ENCODE measurements at regions not wholly inside any gene's neighbourhood (a gene's known extent, or its start where the extent isn't known, plus 50 kb on each side); places are given as distances from the start of the nearest gene placed in this dataset.

DNA sequence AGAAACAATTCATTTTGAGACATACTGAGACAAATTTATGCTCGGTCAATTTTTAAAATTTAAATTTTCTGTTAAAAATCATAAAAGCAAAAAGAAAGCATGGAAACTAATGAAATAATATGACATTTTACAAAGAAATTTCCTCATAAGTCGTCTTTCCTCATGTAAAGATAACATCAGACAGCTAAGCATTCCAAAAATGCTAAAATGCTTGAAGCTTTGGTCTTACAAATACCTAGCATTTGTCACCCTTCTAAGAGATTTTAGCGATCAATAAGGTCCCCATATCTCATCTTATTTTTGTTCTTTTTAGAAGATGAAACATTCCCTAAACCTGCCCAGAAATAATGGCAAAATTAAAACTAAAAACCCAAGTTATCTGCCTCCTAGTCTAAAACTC, 68.5 kb upstream of the FREM2 start:
- no peak for DNase-seq

- DNase-seq, result no peak
Measured at GRCh38 chr13:38618881-38619280, 68.0 kb upstream of the FREM2 start.

DNA sequence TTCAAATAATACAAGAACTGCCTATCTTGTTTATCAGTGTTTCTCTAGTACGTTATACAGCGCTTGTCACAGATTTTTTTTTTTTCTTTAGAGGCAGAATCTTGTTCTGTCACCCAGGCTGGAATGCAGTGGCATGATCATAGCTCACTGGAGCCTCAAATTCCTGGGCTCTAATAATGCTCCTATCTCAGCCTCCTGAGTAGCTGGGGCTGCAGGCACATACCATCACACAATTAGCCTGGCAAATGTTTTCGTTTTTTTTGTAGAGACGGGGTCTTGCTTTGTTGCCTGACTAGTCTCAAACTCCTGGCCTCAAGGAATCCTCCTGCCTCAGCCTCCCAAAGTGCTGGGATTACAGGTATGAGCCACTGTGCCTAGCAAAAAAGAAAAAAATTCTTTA, 66.0 kb upstream of the FREM2 start:
- DNase-seq, result no peak

DNA sequence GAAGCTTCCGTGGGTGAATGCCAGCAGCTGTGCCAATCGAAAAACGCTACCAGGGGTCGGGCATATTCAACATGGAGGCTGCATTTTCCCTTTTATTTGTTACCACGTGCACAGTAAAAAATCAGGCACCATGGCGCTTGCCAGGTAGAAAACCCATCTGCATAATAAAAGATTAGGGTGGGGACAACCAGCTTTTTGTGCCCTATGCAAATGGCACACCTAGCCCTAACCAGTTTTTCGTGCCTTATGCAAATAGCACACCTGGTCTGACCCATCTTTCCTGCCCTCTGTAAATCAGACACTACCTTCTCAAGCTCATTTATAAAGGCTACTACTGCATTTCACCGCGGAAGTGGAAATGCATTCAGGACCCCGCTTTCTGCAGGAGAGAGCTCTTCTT, 62.1 kb upstream of the FREM2 start:
- DNase-seq, result peak; percentile 91

DNA sequence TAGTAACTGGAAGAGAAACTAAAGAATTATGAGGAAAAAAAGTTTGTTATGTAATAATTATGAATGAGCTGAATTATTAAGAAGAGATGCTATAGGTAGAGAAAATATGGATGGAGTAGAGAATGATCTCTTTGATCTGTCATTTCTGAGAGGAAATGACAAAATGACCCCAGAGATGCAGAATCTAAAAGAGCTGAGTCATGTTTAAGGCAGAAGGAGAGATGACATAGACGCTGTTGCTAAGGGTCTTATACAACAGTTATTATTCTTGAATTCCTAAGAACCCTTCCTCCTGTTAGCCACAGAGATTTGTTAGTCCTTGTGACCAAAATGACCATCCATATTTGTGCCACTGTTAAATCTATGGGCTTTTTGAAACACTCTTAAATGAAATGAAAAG, 58.3 kb upstream of the FREM2 start:
- DNase-seq, result no peak

DNA sequence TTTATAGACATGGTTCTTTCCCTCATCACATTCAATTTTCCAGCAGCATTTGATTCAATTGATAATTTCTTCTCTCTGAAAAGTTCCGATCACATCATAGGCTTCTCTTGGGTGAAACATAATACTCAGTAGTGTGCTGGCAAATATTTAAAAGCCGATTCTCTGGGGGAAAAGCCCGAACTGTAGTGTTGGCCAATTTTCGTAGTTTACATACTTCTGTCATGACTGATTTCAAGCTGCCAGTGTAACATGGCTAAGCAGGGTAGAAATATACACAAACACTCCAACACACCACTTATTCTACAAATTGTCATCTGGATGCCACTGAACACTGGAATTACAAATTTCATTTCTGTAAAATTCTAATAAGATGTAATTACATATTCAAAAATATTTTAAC, 56.1 kb upstream of the FREM2 start:
- DNase-seq, result peak; percentile 4

DNA sequence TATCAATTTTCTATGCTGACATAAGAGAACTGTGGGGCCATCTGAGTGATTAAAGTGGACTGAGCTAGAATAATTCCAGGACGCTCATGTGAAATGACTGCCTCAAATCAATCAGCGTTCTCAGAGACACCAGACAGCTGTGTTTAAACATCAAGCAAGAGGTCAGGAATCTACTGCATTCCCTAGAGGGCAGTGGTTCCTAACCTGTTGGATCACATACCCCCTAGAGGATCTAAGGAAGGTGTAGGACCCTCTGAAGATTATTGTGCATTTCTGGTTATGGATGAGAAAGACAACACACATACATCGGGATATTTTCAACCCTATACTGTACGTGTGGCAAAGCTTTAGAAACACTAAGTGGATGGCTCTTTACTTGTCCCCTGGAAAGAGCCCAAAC, 51.8 kb upstream of the FREM2 start:
- DNase-seq, result peak; percentile 47

DNA sequence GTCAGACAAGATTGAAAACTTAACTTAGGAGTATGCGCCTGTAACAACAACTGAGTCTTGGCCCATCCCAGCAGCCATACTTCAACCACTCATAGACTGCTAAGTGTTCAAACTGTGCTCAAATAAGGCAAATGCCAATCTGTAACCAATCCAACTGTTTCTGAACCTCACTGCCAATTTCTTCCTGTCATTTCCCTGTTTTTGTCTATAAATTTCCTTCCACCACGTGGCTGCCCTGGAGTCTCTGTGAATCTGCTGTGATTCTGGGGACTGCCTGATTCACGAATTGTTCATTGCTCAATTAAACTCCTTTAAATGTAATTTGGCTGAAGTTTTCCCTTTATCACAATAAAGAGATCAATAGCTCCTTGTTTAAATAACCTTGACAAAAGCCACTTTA, 50.8 kb upstream of the FREM2 start:
- peak; percentile 36 for DNase-seq

- DNase-seq, result peak; percentile 69
Measured at GRCh38 chr13:38636761-38637160, 50.1 kb upstream of the FREM2 start.
